HG02981 (cell line): ENCODE measurements at regions not wholly inside any gene's neighbourhood (a gene's known extent, or its start where the extent isn't known, plus 50 kb on each side); places are given as distances from the start of the nearest gene placed in this dataset.

Experiments
- ATAC-seq: cut with Tn5 transposase; IDR thresholded peaks from one replicate; pipeline ENCODE4 v1.9.1; 2021; ENCODE audit warnings: mild to moderate bottlenecking, moderate library complexity; ENCODE audit not compliant: unreplicated experiment

DNA sequence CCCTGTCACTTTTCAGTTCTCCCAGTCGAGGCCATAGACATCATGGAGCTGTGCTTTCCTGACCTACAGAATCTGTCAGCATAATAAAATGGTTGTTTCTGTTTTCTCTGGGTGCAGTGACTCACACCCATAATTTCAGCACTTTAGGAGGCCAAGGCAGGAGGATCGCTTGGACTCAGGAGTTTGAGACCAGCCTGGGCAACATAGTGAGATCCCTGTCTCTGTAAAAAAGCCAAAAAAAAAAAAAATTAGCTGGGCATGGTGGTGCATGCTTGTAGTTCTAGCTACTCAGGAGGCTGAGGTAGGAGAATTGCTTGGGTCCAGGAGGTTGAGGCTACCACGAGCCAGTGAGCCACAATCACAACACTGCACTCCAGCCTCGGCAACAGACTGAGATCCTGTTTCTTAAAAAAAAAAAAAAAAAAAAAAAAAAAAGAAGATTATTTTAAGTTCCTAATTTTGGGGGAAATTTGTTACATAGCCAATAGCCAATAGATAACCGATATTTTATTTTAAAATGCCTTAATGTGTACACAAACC, 196.2 kb downstream of the ADSS2 start:
- ATAC-seq, result no peak

DNA sequence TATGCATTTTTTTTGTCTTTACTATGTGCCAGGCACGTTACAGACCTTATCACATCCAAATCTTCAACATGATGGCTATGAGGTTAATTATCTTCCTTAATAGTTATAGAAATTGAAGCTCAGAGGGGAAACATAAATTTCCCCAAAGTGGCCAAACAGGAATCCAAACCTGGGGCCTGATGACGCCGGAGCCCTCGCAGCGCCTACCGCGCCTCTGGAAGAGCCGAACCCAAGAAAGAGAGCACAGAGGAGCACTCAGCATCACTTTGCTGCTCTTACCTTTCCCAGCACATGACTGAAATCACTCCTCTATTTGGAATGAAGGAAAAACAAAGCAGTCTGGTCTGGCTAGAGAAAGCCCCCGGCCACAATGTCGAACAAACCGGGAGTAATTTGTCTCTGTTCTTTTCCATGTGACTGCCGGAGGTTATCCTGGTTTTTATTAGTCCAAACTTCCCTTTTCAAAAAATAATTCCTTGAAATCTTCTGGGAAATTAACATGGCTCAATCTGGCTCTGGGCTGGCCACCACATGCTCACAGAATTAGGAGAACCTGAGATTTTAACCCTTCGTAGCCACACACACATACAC, 195.5 kb downstream of the ADSS2 start:
- ATAC-seq, result no peak

DNA sequence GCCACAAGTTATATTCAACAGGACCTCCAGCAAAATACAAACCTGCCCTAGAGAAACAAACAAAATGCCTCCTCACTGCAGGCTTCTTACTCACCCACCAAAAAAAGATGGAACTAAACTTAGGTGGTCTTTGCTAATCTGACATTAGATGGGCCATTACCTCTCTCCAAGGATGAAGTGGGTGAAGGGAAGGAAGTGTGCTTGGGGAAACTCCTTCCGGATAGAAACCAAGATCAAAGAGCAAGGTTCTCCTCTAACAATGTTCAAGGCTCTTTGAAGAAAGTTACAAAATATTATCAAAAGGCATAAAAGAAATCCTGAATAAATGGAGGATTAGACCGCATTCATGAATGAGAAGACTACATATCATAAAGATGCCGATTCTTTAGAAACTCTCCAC, 187.5 kb downstream of the ADSS2 start:
- ATAC-seq, result no peak

DNA sequence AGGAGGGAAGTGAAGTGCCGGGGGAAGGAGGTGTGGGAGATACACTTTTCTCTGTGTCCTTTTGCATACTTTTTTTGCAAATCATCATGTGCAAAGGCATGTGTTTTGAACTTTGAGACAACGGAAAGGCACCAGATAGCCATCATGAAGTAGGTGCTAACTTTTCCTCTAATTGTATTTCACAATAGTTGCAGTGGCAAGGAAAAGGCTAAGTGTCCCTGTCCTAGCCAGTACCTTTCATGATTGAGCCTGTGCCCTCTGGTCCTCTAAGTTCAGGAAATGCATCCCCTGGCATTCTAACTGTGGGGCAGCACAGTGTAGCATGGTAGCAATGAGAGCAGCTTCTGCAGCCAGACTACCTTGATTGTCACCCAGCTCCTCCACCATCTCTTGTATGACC, 186.2 kb downstream of the ADSS2 start:
- no peak for ATAC-seq

DNA sequence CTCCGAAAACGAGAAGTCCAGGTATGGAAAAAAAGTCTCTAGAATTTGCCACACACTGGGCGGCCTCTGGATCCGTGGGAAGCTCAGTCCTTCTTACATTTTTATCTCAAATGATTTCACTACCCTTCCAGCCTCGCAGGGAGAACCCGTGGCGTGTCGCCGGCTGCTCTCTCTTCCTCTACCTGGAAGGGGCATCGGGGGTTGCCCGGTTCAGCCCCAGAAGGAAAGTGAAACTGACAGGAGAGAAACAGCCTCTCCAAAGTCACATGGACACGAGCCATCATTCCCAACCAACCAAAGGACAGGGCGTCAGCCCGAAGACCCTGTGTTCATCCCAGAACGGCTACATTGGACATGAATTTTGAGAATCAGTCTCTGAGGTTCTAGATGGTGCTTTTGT, 182.5 kb downstream of the ADSS2 start:
- no peak for ATAC-seq

DNA sequence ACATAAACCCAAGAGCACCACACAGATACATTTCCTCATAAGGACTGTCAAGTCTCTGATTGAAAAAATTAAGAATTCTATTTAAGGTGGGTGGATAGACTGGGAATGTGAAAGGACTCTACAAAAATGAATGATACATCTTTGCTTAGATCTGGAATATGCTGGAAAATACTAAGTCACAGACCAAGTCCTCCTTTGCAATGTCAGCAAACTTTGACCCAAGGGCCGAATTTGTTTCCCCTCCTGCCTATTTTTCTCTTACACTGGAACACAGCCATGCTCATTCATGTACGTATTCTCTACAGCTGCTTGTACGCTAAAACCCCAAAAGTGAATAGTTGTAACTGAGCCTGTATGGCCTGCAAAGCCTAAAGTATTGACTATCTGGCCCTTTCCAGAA, 180.7 kb downstream of the ADSS2 start:
- ATAC-seq, result no peak

DNA sequence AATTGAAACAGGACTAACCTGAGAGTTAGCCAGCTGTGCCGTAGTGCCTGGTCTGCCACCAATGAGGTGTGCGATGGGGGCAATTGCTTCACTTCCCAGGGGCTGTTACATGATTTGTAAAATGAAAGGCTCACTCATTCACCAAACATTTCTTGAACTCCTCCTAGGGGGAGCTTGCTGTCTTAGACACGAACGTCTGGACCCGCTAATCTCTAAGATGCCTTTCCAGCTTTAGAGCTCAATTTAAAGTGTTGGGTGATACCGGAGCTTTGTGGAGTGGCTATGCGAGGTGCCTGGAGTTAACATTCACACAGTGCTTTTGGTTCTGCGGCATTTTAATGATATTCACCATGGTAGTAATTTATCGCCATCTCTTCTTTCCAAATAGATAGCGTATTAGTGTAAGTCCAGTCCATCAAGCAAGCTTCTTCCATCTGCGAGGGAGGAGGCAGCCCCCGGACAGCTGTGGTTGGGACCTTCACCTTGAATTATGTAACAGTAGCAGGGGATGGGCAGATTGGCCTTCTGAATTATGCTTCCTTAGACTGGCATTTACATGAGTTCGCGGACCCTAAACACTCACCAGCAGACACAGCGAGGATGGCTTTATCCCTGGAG, 179.9 kb downstream of the ADSS2 start:
- ATAC-seq, result no peak

DNA sequence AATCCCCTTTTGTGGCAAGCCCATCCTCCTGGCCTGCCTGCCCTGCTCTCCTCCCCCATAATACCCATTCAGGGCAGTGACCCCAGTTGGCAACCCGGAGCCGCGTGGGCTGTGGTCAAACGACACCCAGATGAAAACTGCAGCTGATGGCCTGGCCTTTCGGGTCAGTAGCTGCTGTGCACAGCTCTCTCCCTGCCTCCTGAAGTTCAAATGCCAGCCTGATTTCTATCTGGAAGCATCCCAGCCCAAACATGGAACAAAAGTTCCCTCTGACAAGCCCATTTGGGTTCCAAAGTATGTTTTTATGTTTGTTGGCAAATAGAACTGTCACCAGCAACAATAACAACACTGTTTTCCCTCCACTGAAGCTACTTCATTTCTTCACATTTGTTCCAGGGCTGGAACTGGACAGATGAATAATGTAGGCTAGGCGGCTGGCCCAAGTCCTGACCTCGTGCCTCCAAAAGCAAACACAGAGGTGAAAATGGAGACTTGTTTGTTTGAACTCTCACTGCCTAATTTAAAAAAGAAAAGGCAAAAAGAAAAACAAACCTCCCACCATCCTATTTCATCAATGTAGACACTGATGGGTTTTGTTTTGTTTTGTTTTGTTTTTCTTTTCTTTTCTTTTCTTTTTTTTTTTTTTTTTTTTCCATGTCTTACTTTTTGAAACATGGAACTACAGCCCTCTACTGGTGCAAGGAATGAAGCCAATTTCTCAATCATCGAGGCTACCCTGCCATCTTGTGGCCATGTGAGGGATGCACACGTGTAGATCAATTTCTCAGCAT, 179.0 kb downstream of the ADSS2 start:
- no peak for ATAC-seq

DNA sequence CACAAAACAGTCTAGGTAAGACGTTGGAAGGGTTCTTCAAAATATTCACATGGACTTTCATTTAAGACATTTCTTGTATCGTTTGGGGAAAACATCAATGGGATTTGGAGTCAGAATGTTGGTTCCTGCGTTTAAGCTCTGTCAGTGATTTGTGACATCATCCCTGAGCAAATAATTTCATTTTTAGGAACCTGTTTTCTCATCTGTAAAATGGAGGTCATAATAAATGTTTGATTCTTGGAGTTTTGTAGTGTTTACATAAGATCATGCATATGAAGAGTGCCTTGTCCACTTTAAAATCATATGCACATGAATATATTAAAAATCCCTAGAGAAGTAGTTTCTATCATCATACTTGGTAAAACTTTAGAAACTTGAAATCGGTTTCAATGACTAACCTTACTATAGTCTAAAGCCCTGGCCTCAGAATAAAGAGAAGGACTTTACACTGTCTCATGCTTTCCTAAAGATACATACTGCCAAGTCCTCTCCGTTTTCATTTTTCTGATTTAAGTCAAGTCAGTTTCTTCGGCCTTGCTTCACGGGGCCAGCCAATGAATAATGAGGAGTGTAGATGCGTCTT, 178.4 kb downstream of the ADSS2 start:
- ATAC-seq, result no peak

DNA sequence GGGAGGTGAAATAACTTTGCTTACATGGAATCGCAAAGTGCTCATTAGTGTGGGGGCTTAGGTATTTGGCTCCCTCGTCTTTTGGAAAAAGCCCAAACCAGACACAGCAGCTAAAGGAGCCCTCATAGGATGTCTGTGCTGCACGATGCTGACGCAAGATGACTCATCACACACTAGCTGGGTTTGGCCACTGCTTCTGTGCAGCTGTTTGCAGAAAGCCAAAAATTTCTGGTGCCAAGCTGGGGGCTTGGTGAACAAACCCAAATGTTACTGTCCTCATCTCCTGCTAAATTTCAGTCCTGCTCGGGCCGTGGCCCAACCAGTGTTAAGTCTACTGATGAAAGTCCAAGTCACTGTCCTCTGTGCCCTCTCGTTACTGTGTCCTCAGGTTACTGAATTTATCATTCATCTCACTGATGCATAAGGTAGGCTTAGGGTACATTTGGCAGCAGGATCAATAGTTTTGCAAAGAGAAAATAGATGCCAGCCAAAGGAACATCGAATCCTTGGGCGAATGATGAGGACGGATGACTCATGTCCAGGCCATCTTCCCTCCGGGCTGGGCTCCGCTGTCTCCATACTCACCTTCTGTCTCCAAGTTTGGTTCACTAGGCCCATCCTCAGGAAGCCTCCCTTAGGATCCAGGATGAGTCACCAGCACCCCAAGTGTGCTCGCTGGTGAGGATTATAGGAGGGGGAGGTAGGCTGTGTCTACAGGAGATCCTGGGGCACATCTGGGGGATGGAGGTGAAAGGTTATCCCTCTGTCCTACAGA, 177.7 kb downstream of the ADSS2 start:
- no peak for ATAC-seq

DNA sequence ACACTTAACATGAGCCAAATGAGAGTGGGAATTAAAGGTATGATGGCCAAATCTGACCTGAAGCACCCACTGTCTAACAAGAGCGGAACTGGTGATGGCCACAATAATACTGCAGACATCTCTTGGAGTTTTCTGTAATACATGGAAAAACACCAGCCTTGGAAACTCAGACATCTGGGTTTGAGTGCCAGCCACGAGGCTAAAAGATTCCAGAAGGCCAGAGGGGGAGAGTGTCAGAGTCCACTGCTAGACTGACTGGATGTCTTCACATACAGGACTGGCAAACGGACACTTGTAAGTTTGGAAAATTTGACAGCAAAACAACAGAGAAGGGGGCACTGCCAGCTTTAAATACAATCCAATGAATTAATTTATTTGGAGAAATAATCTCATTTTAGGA, 175.1 kb downstream of the ADSS2 start:
- no peak for ATAC-seq

DNA sequence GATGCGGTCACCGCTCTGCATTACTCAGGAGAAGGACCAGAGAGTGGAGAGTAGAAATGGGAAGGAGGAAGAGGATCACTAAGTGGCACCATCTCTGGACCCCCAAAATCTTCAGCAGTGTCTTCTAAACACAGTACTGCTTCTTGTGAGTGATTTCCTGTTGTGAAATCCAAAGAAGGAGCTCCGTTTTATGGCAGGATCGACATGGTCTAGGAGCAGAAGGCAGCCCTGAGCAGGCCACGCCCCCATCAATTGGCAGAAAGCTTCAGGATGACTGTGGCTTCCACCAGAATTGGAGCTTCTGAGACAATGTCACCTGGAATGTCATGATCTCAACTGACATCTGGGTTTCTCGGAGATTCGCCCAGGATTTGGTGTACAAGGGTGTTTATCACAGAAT, 171.5 kb downstream of the ADSS2 start:
- no peak for ATAC-seq

DNA sequence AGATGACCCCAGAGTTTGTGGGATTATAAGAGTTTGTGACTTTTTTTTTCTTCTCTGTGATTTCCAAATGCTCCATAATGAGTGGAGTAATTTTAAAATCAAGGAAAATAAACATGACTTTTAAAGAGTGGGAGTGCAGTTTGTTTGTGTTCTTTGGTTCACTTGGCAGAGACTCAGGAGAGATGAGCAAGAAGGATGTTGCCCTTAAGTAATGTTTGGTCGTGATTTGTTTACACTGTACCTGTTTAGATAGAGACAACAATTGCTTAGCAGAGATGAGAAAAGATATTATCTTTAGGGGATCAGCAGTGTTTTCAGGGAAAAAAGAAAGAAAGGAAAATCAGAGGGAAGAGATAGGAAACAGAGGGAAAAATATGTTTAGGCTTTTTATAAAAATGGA, 170.8 kb downstream of the ADSS2 start:
- no peak for ATAC-seq

DNA sequence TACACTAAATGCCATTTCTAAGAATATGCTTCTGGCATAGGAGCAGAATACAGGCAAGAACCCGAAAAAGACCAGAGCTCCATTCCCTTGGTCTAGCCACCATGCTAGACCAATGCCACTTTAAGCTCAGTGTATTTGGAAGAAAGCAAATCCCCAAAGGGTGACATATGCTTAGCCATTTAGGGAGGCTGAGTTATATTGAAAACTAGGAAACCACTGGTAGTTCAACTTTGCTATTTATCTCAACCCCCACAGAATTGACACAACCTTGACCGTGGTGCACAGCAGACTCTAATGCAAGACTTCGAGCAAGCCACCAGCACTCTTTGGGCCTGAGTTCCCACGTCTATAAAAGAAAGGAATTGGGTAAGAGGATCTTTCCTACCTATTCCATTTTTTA, 167.9 kb downstream of the ADSS2 start:
- ATAC-seq, result no peak

DNA sequence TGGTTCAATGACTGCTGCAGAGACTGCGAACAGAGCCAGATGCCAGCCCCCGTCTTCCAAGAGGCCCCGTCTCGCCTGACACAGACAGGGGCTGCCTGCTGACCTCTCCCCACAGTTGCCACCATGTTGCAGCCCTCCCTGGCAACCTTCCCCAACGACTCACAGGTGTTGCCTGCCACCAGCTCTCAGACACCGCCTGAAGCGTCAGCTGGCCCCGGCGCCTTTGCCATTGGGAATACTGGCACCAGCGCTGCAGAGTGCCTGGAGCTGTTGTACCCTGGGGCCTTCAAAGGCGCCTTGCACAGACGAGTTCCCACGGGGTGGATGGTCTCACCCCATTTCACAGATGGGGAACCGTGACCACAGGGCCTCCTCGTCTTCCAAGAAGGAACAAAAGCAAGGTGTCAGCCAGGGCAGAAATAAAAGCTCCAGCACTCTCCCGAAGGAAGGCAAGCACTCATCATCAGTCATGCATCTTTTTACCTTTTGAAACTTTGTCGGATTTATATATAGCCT, 167.0 kb downstream of the ADSS2 start:
- ATAC-seq, result no peak

DNA sequence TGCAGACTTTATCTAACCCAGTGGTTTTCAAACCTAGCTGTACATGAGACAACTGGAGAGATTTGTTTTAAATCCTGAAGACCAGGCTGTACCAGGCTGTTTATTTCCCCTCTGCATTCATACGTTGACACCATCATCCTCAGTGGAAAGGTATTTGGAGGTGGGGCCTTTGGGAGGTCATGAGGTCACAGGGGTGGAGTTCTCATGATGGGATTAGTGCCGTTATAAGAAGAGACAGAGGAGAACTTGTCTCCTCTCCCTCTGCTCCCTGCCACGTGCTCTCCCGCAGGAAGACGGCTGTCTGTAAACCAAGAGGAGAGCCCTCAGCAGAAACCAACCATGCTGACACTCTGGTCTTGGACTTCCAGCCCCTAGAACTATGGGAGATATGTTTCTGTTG, 165.4 kb downstream of the ADSS2 start:
- ATAC-seq, result no peak

DNA sequence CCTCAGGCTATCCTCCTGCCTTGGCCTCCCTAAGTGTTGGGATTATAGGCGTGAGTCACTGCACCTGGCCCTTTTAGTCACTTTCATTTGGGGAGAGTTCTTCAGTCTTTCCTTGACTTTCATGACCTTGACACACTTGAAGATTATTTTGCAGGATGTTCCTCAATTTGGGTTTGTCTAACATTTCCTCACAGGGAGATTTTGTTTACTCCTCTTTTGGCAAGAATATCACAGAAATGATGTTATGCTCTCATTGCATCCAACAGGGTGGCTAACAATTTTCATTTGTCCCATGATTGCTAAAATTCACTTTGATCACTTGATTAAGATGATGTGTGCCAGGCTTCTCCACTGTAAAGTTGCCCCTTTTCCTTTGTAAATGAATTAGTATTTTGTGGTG, 164.0 kb downstream of the ADSS2 start:
- no peak for ATAC-seq

DNA sequence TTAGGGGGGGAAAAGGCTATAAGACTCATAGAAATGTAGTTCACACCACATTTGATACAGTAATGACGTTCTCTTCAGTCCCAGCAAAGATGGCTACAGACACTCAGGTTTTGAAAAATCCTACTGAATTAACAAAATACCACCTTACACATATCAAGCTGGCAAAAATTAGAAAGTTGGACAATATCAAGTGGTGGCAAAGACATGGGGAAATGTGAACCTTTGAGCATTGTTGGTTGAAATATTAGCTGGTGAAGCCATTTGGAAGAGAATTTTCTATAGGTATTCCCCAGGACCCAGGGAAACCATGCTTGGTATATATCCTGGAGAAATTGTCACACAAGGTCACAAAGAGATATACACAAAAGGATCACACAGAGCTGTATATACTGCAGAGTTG, 163.0 kb downstream of the ADSS2 start:
- ATAC-seq, result no peak

DNA sequence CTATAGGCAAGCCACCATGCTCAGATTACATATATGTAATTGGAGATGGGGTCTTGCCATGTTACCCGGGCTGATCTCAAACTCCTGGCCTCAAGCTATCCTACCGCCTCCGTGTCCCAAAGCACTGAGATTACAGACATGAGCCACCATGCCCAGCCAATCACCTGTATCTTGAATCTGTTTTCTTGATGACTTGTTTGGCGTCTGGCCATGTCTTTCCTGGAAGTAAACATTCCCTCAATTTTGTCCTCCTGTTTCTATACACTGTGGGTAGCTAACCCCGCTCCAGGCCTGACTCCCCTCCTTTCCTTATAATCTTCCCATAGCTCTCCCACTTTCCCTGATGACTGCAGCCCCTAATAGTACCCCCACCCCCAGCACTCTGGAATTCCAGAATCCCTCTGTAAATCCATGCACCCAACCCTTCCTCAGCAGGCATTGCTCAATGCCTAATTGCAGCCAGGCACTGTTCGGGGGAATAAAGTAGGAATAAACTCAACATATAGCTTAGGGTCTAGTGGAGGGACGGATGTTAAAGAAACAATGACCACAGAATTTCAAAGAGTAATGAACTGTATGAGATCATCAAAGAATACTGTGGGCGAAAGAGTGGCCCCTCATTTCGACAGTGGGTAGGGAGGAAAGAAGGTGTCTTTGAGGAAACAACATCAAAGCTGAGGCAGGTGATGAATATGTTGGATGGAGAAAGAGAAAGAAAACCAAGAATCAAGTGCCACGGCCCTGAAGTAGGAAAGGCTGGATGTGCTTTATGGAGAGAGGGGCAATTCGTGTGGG, 161.5 kb downstream of the ADSS2 start:
- no peak for ATAC-seq
